Astrocyte (in vitro differentiated cells and primary cell): ENCODE measurements at regions not wholly inside any gene's neighbourhood (a gene's known extent, or its start where the extent isn't known, plus 50 kb on each side); places are given as distances from the start of the nearest gene placed in this dataset.

Experiments
- CTCF ChIP-seq: IDR thresholded peaks from 2 replicates; pipeline ENCODE4 v1.5.1; 2011; ENCODE audit warnings: low read depth, mild to moderate bottlenecking, inconsistent platforms, low read length, moderate library complexity; ENCODE audit not compliant: insufficient read depth
- EZH2 ChIP-seq: IDR thresholded peaks from 2 replicates; pipeline ENCODE4 v1.6.1; 2012; ENCODE audit warnings: mild to moderate bottlenecking, low read length, inconsistent platforms; ENCODE audit not compliant: insufficient read depth

GRCh38 chr11:45005106-45005505 is 54.4 kb upstream of the TP53I11 start:
- TF ChIP-seq CTCF (no peak), EZH2 (no peak)
